DND-41 (cell line): ENCODE measurements at regions not wholly inside any gene's neighbourhood (a gene's known extent, or its start where the extent isn't known, plus 50 kb on each side); places are given as distances from the start of the nearest gene placed in this dataset.

Experiments used
- ATAC-seq: fragments of 200-7000 bp; cut with Tn5 transposase; 3 replicates; pipeline ENCODE4 v1.9.1; 2021; ENCODE audit warnings: low read depth; ENCODE audit not compliant: insufficient read depth
- DNase-seq: peaks from one replicate; pipeline ENCODE4 v3.0.0-alpha.2; 2020
- H2AFZ ChIP-seq: 2 replicates; pipeline ENCODE4 v1.6.0; 2012; ENCODE audit warnings: low read depth, low read length
- H3K27ac ChIP-seq: 2 replicates; pipeline ENCODE4 v1.5.1; 2012; ENCODE audit warnings: low read length, inconsistent platforms
- H3K27me3 ChIP-seq: fragments of 200-600 bp; sonication (generic); 2 replicates; pipeline ENCODE4 v1.6.0; 2012; ENCODE audit warnings: low read length, mild to moderate bottlenecking, inconsistent platforms; ENCODE audit not compliant: insufficient read depth, poor library complexity
- H3K36me3 ChIP-seq: 2 replicates; pipeline ENCODE4 v1.5.1; 2012; ENCODE audit warnings: low read length, inconsistent platforms; ENCODE audit not compliant: insufficient read depth
- H3K4me1 ChIP-seq: 2 replicates; pipeline ENCODE4 v1.5.1; 2012; ENCODE audit warnings: mild to moderate bottlenecking, low read length; ENCODE audit not compliant: insufficient read depth
- H3K4me2 ChIP-seq: 2 replicates; pipeline ENCODE4 v1.6.0; 2012; ENCODE audit warnings: mild to moderate bottlenecking, moderate library complexity, low read length, inconsistent platforms; ENCODE audit not compliant: insufficient read depth
- H3K4me3 ChIP-seq, 2 experiments: fragments of 200-600 bp in 1 of 2; shearing (Covaris generic) in 1 of 2; 2 replicates each; pipeline ENCODE4 v1.5.1; 2012 to 2016; ENCODE audit warnings: inconsistent platforms in 2 of 2, low read length in 2 of 2, mild to moderate bottlenecking in 2 of 2, low read depth in 1 of 2, moderate library complexity in 1 of 2
- H3K79me2 ChIP-seq: 2 replicates; pipeline ENCODE4 v1.6.0; 2012; ENCODE audit warnings: low read length, inconsistent platforms; ENCODE audit not compliant: insufficient read depth
- H3K9ac ChIP-seq: 2 replicates; pipeline ENCODE4 v1.6.0; 2012; ENCODE audit warnings: low read depth, mild to moderate bottlenecking, inconsistent platforms, low read length, moderate library complexity
- H3K9me3 ChIP-seq: 2 replicates; pipeline ENCODE4 v1.5.1; 2012; ENCODE audit warnings: low read length, moderate library complexity, mild to moderate bottlenecking, inconsistent platforms; ENCODE audit not compliant: insufficient read depth, severe bottlenecking
- H4K20me1 ChIP-seq: 2 replicates; pipeline ENCODE4 v1.6.0; 2012; ENCODE audit warnings: low read length; ENCODE audit not compliant: insufficient read depth
- EZH2 ChIP-seq: IDR thresholded peaks from 3 replicates; pipeline ENCODE4 v1.6.1; 2012; ENCODE audit warnings: borderline replicate concordance, low read depth, mild to moderate bottlenecking, moderate library complexity, low read length, inconsistent platforms; ENCODE audit not compliant: severe bottlenecking
- TF ChIP-seq, protein P1 (sequence below): IDR thresholded peaks from 2 replicates; pipeline ENCODE4 v1.5.1; 2012; ENCODE audit warnings: borderline replicate concordance, low read length, moderate library complexity, mild to moderate bottlenecking; ENCODE audit not compliant: poor library complexity, severe bottlenecking; ENCODE audit errors: extremely low read depth

DNA sequence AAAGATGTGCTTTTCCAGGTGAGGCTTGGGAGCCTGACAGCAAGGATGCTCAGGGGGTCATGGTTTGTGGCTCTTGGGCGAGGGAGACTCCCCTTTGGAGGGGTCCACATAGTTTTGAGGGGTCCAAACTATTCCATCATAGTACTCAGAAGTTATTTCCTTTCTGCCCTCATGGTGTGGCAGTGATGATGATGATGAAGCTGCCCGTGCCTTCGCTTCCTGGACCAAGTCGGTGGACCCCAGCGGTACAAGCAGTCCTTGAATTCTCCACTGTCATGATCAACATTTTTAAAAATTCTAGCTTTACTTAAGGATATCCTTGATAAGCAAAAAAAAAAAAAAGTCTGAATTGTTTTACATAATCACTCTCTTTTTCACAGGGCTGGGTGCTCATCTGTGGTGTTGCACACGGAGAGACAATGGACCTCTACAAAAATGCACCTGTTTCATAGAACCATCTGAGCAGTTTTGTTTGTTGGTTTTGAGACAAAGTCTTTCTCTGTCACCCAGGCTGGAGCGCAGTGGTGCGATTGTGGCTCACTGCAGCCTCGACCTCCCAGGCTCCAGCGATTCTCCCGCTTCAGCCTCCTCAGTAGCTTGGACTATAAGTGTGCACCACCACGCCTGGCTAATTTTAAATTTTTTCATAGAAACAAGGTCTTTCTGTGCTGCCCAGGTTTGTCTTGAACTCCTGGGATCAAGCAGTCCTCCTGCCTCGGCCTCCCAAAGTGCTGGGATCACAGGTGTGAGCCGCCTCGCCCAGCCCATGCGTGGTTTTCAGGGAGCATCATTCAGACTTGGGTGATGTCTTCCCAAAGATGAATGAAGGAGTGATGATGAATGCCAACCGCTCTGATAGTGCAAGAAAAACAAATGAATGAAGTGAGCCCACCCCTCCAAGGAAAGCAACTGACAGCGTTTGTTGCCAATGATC lies 271.4 kb upstream of the HDAC4 start:
- H3K9me3 ChIP-seq: no peaks in the 10 kb centered on the region
- no peak overlapping the region for H3K4me2 ChIP-seq
- H3K4me1 ChIP-seq: no peaks in the 10 kb centered on the region
- DNase-seq (no peak), ATAC-seq (no peak)
- no peak overlapping the region for H2AFZ ChIP-seq
- H3K36me3 ChIP-seq: no peaks in the 10 kb centered on the region
- TF ChIP-seq EZH2: no peak
- TF ChIP-seq, protein P1, sequence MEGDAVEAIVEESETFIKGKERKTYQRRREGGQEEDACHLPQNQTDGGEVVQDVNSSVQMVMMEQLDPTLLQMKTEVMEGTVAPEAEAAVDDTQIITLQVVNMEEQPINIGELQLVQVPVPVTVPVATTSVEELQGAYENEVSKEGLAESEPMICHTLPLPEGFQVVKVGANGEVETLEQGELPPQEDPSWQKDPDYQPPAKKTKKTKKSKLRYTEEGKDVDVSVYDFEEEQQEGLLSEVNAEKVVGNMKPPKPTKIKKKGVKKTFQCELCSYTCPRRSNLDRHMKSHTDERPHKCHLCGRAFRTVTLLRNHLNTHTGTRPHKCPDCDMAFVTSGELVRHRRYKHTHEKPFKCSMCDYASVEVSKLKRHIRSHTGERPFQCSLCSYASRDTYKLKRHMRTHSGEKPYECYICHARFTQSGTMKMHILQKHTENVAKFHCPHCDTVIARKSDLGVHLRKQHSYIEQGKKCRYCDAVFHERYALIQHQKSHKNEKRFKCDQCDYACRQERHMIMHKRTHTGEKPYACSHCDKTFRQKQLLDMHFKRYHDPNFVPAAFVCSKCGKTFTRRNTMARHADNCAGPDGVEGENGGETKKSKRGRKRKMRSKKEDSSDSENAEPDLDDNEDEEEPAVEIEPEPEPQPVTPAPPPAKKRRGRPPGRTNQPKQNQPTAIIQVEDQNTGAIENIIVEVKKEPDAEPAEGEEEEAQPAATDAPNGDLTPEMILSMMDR: no peak
- H3K79me2 ChIP-seq: no peaks in the 10 kb centered on the region
- no peaks in the 10 kb centered on the region for H4K20me1 ChIP-seq
- H3K27ac ChIP-seq: no peak overlapping the region
- no peak overlapping the region for H3K4me3 ChIP-seq
- no peaks in the 10 kb centered on the region for H3K27me3 ChIP-seq
- no peak overlapping the region for H3K9ac ChIP-seq

DNA sequence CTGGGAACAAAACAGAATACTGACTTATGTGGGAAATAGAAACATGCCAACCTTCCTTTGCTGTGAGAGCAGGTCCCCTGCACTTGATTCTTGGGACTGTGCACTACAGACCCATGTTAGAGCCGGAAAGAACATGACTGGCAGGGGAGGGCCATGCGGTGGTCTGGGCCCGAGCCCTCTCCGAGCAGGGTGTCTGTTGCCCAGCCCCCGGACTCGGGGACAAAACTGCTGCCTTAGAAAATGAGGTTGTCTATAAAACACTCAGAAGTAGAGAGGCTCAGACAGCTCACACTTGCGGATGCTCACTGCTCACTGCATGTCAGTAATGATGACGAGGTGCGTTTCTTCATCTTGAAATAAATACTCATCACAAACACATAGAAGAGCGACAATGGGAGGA lies 270.7 kb upstream of the HDAC4 start:
- no peak overlapping the region for H3K27ac ChIP-seq
- H3K4me1 ChIP-seq: no peaks in the 10 kb centered on the region
- no peaks in the 10 kb centered on the region for H3K27me3 ChIP-seq
- H2AFZ ChIP-seq: no peak overlapping the region
- no peaks in the 10 kb centered on the region for H4K20me1 ChIP-seq
- ATAC-seq (no peak), DNase-seq (no peak)
- H3K79me2 ChIP-seq: no peaks in the 10 kb centered on the region
- H3K4me3 ChIP-seq: no peak overlapping the region
- H3K9me3 ChIP-seq: no peaks in the 10 kb centered on the region
- no peak overlapping the region for H3K4me2 ChIP-seq
- no peak overlapping the region for H3K9ac ChIP-seq
- H3K36me3 ChIP-seq: no peaks in the 10 kb centered on the region
- TF ChIP-seq EZH2: no peak
- TF ChIP-seq, protein P1: no peak

DNA sequence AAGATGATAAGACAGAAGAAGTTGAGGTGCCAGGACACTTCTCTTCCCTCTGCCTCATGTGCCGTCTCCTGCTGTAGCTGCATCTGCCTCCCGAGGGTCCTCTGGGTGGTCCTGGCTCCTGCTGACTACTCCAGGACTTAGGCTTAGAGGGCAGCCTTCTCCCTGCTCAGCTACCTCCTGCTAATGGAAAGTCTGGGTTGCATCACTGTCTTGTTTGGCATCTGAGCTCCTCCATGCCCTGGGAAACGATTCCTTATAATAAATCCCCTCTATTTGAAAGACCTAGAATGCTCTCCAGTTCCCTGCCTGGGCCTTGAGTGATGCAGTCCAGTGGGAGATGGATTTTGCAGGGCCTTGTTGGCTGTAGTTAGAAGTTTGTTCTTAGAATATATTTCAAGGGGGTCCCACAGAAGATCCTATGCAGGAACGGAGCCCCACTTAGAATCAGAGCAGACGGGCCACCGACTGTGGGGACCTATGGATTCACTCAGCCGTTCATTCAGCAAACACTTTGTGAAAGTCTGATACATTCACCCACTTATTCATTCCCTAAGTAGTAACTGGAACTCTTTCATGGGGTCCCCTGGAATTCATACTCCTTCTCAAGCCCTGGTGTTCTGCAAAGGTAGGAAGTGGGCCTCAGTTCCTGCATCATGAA lies 269.8 kb upstream of the HDAC4 start:
- Histone ChIP-seq H3K9me3 (no peaks in the 10 kb centered on the region), H3K36me3 (no peaks in the 10 kb centered on the region), H3K27me3 (no peaks in the 10 kb centered on the region), H3K27ac (no peak overlapping the region), H3K79me2 (no peaks in the 10 kb centered on the region), H3K4me3 (no peak overlapping the region), H3K4me1 (no peaks in the 10 kb centered on the region), H3K4me2 (no peak overlapping the region), H3K9ac (no peak overlapping the region), H4K20me1 (no peaks in the 10 kb centered on the region), H2AFZ (no peak overlapping the region)
- no peak for TF ChIP-seq EZH2
- TF ChIP-seq, protein P1: no peak
- DNase-seq (no peak), ATAC-seq (no peak)
